Calu3 (cell line): ENCODE measurements at regions not wholly inside any gene's neighbourhood (a gene's known extent, or its start where the extent isn't known, plus 50 kb on each side); places are given as distances from the start of the nearest gene placed in this dataset.

Source experiments
- BruUV-seq: library from RNA; stranded (reverse); fragments of 400-500 nt; replicated peaks from 2 replicates; lab custom pipeline; 2021; lab: Mats Ljungman, UMichigan
- CTCF ChIA-PET: fragments of 300-600 bp; sonication (Branson Sonifier 250); formaldehyde crosslinking; loops from one replicate; lab custom pipeline; 2022; ENCODE audit warnings: antibody characterized with exemption; lab: Charles Lee
- DNase-seq: peaks from one replicate; pipeline ENCODE4 v3.0.0; 2022
- H3K27ac Mint-ChIP-seq: one replicate; pipeline ENCODE4 v1.8.0; 2022; ENCODE audit warnings: mixed read lengths; ENCODE audit not compliant: unreplicated experiment
- H3K27me3 Mint-ChIP-seq: one replicate; pipeline ENCODE4 v1.8.0; 2022; ENCODE audit warnings: mixed read lengths; ENCODE audit not compliant: unreplicated experiment
- H3K36me3 Mint-ChIP-seq: one replicate; pipeline ENCODE4 v1.8.0; 2022; ENCODE audit warnings: mild to moderate bottlenecking, moderate library complexity, mixed read lengths; ENCODE audit not compliant: insufficient read depth, unreplicated experiment
- H3K4me1 Mint-ChIP-seq: one replicate; pipeline ENCODE4 v1.8.0; 2022; ENCODE audit warnings: mild to moderate bottlenecking, low read depth, mixed read lengths; ENCODE audit not compliant: unreplicated experiment
- H3K4me3 Mint-ChIP-seq: one replicate; pipeline ENCODE4 v1.8.0; 2022; ENCODE audit warnings: mild to moderate bottlenecking, low read depth, moderate library complexity, mixed read lengths; ENCODE audit not compliant: unreplicated experiment
- H3K9me3 Mint-ChIP-seq: one replicate; pipeline ENCODE4 v1.8.0; 2022; ENCODE audit warnings: low read depth, mixed read lengths; ENCODE audit not compliant: unreplicated experiment
- CTCF ChIP-seq: fragments of 200-600 bp; IDR thresholded peaks from one replicate; pipeline ENCODE4 v1.8.0; 2022; ENCODE audit warnings: antibody characterized with exemption; ENCODE audit not compliant: unreplicated experiment
- intact Hi-C: fragments of 100-400 bp; cut with micrococcal nuclease; formaldehyde crosslinking; loops from one replicate; pipeline ENCODE4 v1.10.0; 2022; ENCODE audit not compliant: unreplicated experiment

- TF ChIP-seq CTCF = peak; percentile 62
- BruUV-seq = no TSS peak
- intact Hi-C loops = no loop called here
- CTCF ChIA-PET = interaction anchor here (0.5 to 1.2 kb wide), 5 partner anchors 15 to 1876 kb away, joined by 3 to 5 read pairs (median 3); no protein-coding TSS in a partner anchor
- peaks cover 2% of the 10 kb centered on the region for H3K9me3 Mint-ChIP-seq
- H3K4me3 Mint-ChIP-seq = no peak overlapping the region
- no peaks in the 10 kb centered on the region for H3K36me3 Mint-ChIP-seq
- H3K27me3 Mint-ChIP-seq = peaks cover 42% of the 10 kb centered on the region
- no peaks in the 10 kb centered on the region for H3K4me1 Mint-ChIP-seq
- DNase-seq = peak; percentile 47
- H3K27ac Mint-ChIP-seq = no peak overlapping the region
Measured at GRCh38 chr11:131064373-131064991, 148.2 kb upstream of the SNX19 start.

- no peak for TF ChIP-seq CTCF
- H3K4me1 Mint-ChIP-seq = no peaks in the 10 kb centered on the region
- peaks cover 2% of the 10 kb centered on the region for H3K9me3 Mint-ChIP-seq
- CTCF ChIA-PET = interaction anchor here (1.0 kb wide), 1 partner anchor 34 kb away, joined by 3 read pairs; no protein-coding TSS in a partner anchor
- H3K4me3 Mint-ChIP-seq = no peak overlapping the region
- no peak for DNase-seq
- H3K27ac Mint-ChIP-seq = no peak overlapping the region
- no peaks in the 10 kb centered on the region for H3K36me3 Mint-ChIP-seq
- intact Hi-C loops = no loop called here
- H3K27me3 Mint-ChIP-seq = peaks cover 42% of the 10 kb centered on the region
- no TSS peak for BruUV-seq
Measured at GRCh38 chr11:131065435-131066413, 149.4 kb upstream of the SNX19 start.

- H3K27ac Mint-ChIP-seq = no peak overlapping the region
- no peak for DNase-seq
- intact Hi-C loops = no loop called here
- peaks cover 42% of the 10 kb centered on the region for H3K27me3 Mint-ChIP-seq
- H3K9me3 Mint-ChIP-seq = peaks cover 2% of the 10 kb centered on the region
- BruUV-seq = no TSS peak
- no peak overlapping the region for H3K4me3 Mint-ChIP-seq
- no peaks in the 10 kb centered on the region for H3K36me3 Mint-ChIP-seq
- CTCF ChIA-PET = no interaction called here
- H3K4me1 Mint-ChIP-seq = no peaks in the 10 kb centered on the region
- no peak for TF ChIP-seq CTCF
Measured at GRCh38 chr11:131066551-131066950, 150.3 kb upstream of the SNX19 start.

GRCh38 chr11:131070365-131070764 is 154.1 kb upstream of the SNX19 start:
- intact Hi-C loops = no loop called here
- no peaks in the 10 kb centered on the region for H3K4me1 Mint-ChIP-seq
- no peak for TF ChIP-seq CTCF
- peaks cover 4% of the 10 kb centered on the region for H3K9me3 Mint-ChIP-seq
- CTCF ChIA-PET = no interaction called here
- H3K4me3 Mint-ChIP-seq = no peak overlapping the region
- no TSS peak for BruUV-seq
- peaks cover 23% of the 10 kb centered on the region for H3K27me3 Mint-ChIP-seq
- no peaks in the 10 kb centered on the region for H3K36me3 Mint-ChIP-seq
- H3K27ac Mint-ChIP-seq = no peak overlapping the region
- no peak for DNase-seq
